Brain pericyte (primary cell): ENCODE measurements at regions not wholly inside any gene's neighbourhood (a gene's known extent, or its start where the extent isn't known, plus 50 kb on each side); places are given as distances from the start of the nearest gene placed in this dataset.

Experiments
- DNase-seq: peaks from one replicate; pipeline ENCODE4 v3.0.0-alpha.2; 2012; ENCODE audit warnings: low read depth, low spot score

- no peak for DNase-seq
Measured at GRCh38 chrX:131703646-131704045, 159.8 kb downstream of the OR13H1 start.

GRCh38 chrX:131704136-131704695 lies 160.3 kb downstream of the OR13H1 start:
- no peak for DNase-seq

GRCh38 chrX:131709553-131709952 lies 165.7 kb downstream of the OR13H1 start:
- DNase-seq = no peak

- DNase-seq = no peak
Measured at GRCh38 chrX:131711478-131711867, 167.6 kb downstream of the OR13H1 start.

- DNase-seq = no peak
Measured at GRCh38 chrX:131723646-131724045, 179.8 kb downstream of the OR13H1 start.

GRCh38 chrX:131724292-131724691 lies 180.4 kb downstream of the OR13H1 start:
- no peak for DNase-seq

GRCh38 chrX:131725001-131725654 lies 181.3 kb downstream of the OR13H1 start:
- no peak for DNase-seq

GRCh38 chrX:131727778-131728177 lies 183.9 kb downstream of the OR13H1 start:
- no peak for DNase-seq

- no peak for DNase-seq
Measured at GRCh38 chrX:131728295-131729145, 184.6 kb downstream of the OR13H1 start.

- no peak for DNase-seq
Measured at GRCh38 chrX:131729295-131729694, 185.4 kb downstream of the OR13H1 start.

- no peak for DNase-seq
Measured at GRCh38 chrX:131734621-131735020, 190.7 kb downstream of the OR13H1 start.

GRCh38 chrX:131735127-131735526 lies 191.3 kb downstream of the OR13H1 start:
- no peak for DNase-seq

GRCh38 chrX:131739823-131740222 lies 195.9 kb downstream of the OR13H1 start:
- DNase-seq = no peak

GRCh38 chrX:131741103-131741581 lies 197.3 kb downstream of the OR13H1 start:
- DNase-seq = no peak

GRCh38 chrX:131745942-131746489 lies 202.1 kb downstream of the OR13H1 start:
- DNase-seq = no peak

GRCh38 chrX:131746491-131746968 lies 202.7 kb downstream of the OR13H1 start:
- no peak for DNase-seq

GRCh38 chrX:131747173-131747572 lies 203.3 kb downstream of the OR13H1 start:
- DNase-seq = no peak

GRCh38 chrX:131752493-131753198 lies 208.8 kb downstream of the OR13H1 start:
- DNase-seq = no peak

- no peak for DNase-seq
Measured at GRCh38 chrX:131762802-131763234, 218.9 kb downstream of the OR13H1 start.

GRCh38 chrX:131763674-131764073 lies 219.8 kb downstream of the OR13H1 start:
- no peak for DNase-seq

GRCh38 chrX:131764216-131764615 lies 220.3 kb downstream of the OR13H1 start:
- no peak for DNase-seq
